CD4-positive, alpha-beta T cell treated with Interleukin-4 for 4 hours (primary cell): ENCODE measurements at regions not wholly inside any gene's neighbourhood (a gene's known extent, or its start where the extent isn't known, plus 50 kb on each side); places are given as distances from the start of the nearest gene placed in this dataset.
"Not testable (repeated sequence)": the region's sequence is repeated elsewhere in the genome, so short reads cannot be mapped to it uniquely, and the experiment has no call there.

Source experiments
- DNase-seq: peaks from one replicate; pipeline ENCODE4 v3.0.0-alpha.2; 2020

GRCh38 chr12:38016602-38017001 lies 300.0 kb upstream of the ALG10B start:
- DNase-seq, result no peak

GRCh38 chr12:38025916-38026315 lies 290.7 kb upstream of the ALG10B start:
- no peak for DNase-seq

- no peak for DNase-seq
These were observed 263.5 kb upstream of the ALG10B start for GRCh38 chr12:38053113-38053512.

GRCh38 chr12:38053655-38054464 lies 262.7 kb upstream of the ALG10B start:
- DNase-seq, result no peak

- no peak for DNase-seq
These were observed 259.6 kb upstream of the ALG10B start for GRCh38 chr12:38056701-38057689.

GRCh38 chr12:38099686-38100085 lies 216.9 kb upstream of the ALG10B start:
- DNase-seq, result no peak

- DNase-seq, result no peak
These were observed 214.8 kb upstream of the ALG10B start for GRCh38 chr12:38101753-38102152.

GRCh38 chr12:38102197-38102596 lies 214.4 kb upstream of the ALG10B start:
- DNase-seq, result no peak

GRCh38 chr12:38110026-38110699 lies 206.4 kb upstream of the ALG10B start:
- no peak for DNase-seq

GRCh38 chr12:38113991-38114390 lies 202.6 kb upstream of the ALG10B start:
- DNase-seq, result no peak

- no peak for DNase-seq
These were observed 199.6 kb upstream of the ALG10B start for GRCh38 chr12:38116968-38117367.

- DNase-seq, result no peak
These were observed 197.9 kb upstream of the ALG10B start for GRCh38 chr12:38118632-38119031.

GRCh38 chr12:38120438-38120837 lies 196.1 kb upstream of the ALG10B start:
- no peak for DNase-seq

- DNase-seq, result not testable (repeated sequence)
These were observed 193.5 kb upstream of the ALG10B start for GRCh38 chr12:38123028-38123427.

- DNase-seq, result no peak
These were observed 192.9 kb upstream of the ALG10B start for GRCh38 chr12:38123566-38124246.

GRCh38 chr12:38124247-38125012 lies 192.1 kb upstream of the ALG10B start:
- DNase-seq, result no peak

GRCh38 chr12:38132139-38132538 lies 184.4 kb upstream of the ALG10B start:
- no peak for DNase-seq

GRCh38 chr12:38137287-38137686 lies 179.3 kb upstream of the ALG10B start:
- no peak for DNase-seq

GRCh38 chr12:38137716-38138115 lies 178.9 kb upstream of the ALG10B start:
- no peak for DNase-seq

- DNase-seq, result peak; percentile 60
These were observed 178.1 kb upstream of the ALG10B start for GRCh38 chr12:38138225-38139221.
